T-helper 2 cell treated with Interferon-gamma antibody and Interleukin-4, amounts not matched to agents 100 ng/mL and 5 ng/mL, for 36 hours (primary cell): ENCODE measurements at regions not wholly inside any gene's neighbourhood (a gene's known extent, or its start where the extent isn't known, plus 50 kb on each side); places are given as distances from the start of the nearest gene placed in this dataset.

Experiments
- intact Hi-C: fragments of 100-400 bp; cut with micrococcal nuclease; formaldehyde crosslinking; loops from one replicate; pipeline ENCODE4 v1.15.1; 2023

GRCh38 chr6:90788781-90789180, 201.9 kb upstream of the MAP3K7 start:
- intact Hi-C loops: no loop called here

GRCh38 chr6:90787446-90787845, 200.6 kb upstream of the MAP3K7 start:
- intact Hi-C loops: no loop called here

- intact Hi-C loops: no loop called here
These were observed 193.9 kb upstream of the MAP3K7 start for GRCh38 chr6:90780778-90781177.

GRCh38 chr6:90780141-90780540, 193.3 kb upstream of the MAP3K7 start:
- intact Hi-C loops: no loop called here

GRCh38 chr6:90778417-90779203, 191.7 kb upstream of the MAP3K7 start:
- intact Hi-C loops: no loop called here

- intact Hi-C loops: no loop called here
These were observed 183.9 kb upstream of the MAP3K7 start for GRCh38 chr6:90770778-90771177.

- intact Hi-C loops: no loop called here
These were observed 179.0 kb upstream of the MAP3K7 start for GRCh38 chr6:90765895-90766294.

- intact Hi-C loops: no loop called here
These were observed 178.6 kb upstream of the MAP3K7 start for GRCh38 chr6:90765491-90765890.

GRCh38 chr6:90764001-90764400, 177.1 kb upstream of the MAP3K7 start:
- intact Hi-C loops: no loop called here

GRCh38 chr6:90759664-90760063, 172.8 kb upstream of the MAP3K7 start:
- intact Hi-C loops: no loop called here

- intact Hi-C loops: no loop called here
These were observed 171.9 kb upstream of the MAP3K7 start for GRCh38 chr6:90758741-90759140.

- intact Hi-C loops: no loop called here
These were observed 167.2 kb upstream of the MAP3K7 start for GRCh38 chr6:90753820-90754643.

- intact Hi-C loops: no loop called here
These were observed 152.9 kb upstream of the MAP3K7 start for GRCh38 chr6:90739802-90740201.

- intact Hi-C loops: no loop called here
These were observed 152.5 kb upstream of the MAP3K7 start for GRCh38 chr6:90739339-90739738.

GRCh38 chr6:90730151-90730673, 143.3 kb upstream of the MAP3K7 start:
- intact Hi-C loops: no loop called here

GRCh38 chr6:90729057-90729456, 142.2 kb upstream of the MAP3K7 start:
- intact Hi-C loops: no loop called here

GRCh38 chr6:90722648-90723047, 135.8 kb upstream of the MAP3K7 start:
- intact Hi-C loops: no loop called here

- intact Hi-C loops: no loop called here
These were observed 133.5 kb upstream of the MAP3K7 start for GRCh38 chr6:90720404-90720803.

GRCh38 chr6:90719321-90720195, 132.7 kb upstream of the MAP3K7 start:
- intact Hi-C loops: no loop called here

- intact Hi-C loops: no loop called here
These were observed 129.5 kb upstream of the MAP3K7 start for GRCh38 chr6:90716376-90716775.

- intact Hi-C loops: no loop called here
These were observed 128.3 kb upstream of the MAP3K7 start for GRCh38 chr6:90715093-90715655.
